ENCODE measurements at regions not wholly inside any gene's neighbourhood (a gene's known extent, or its start where the extent isn't known, plus 50 kb on each side); places are given as distances from the start of the nearest gene placed in this dataset.
A peak's percentile ranks its signal among the peaks of the same experiment; 100 is the strongest.

GRCh38 chr16:65500919-65501318 is 379.1 kb upstream of the CDH11 start:
- no CpG with 5 or more reads among the region's 1 CpG for WGBS (ENCODE audit: insufficient coverage)
- no peak for DNase-seq (ENCODE audit: low read depth in 4 of 6, low spot score in 6 of 6)
- no peaks in the 10 kb centered on the region for H3K27me3 ChIP-seq (ENCODE audit: control insufficient read depth, insufficient read depth, low read length)
- H3K27ac ChIP-seq (ENCODE audit: low read depth, low read length) = no peak overlapping the region
- H3K4me3 ChIP-seq (ENCODE audit: low read depth, low read length) = no peak overlapping the region
- peaks cover 7% of the 10 kb centered on the region for H3K4me1 ChIP-seq (ENCODE audit: control insufficient read depth, insufficient read depth, low read length)
- no peaks in the 10 kb centered on the region for H3K36me3 ChIP-seq (ENCODE audit: control insufficient read depth, insufficient read depth, low read length)
- H3K9me3 ChIP-seq (ENCODE audit: control insufficient read depth, insufficient read depth, low read length) = no peaks in the 10 kb centered on the region

- Histone ChIP-seq H3K4me1 (ENCODE audit: control insufficient read depth, insufficient read depth, low read length) (peaks cover 7% of the 10 kb centered on the region), H3K4me3 (ENCODE audit: low read depth, low read length) (no peak overlapping the region), H3K36me3 (ENCODE audit: control insufficient read depth, insufficient read depth, low read length) (no peaks in the 10 kb centered on the region), H3K9me3 (ENCODE audit: control insufficient read depth, insufficient read depth, low read length) (no peaks in the 10 kb centered on the region), H3K27ac (ENCODE audit: low read depth, low read length) (no peak overlapping the region), H3K27me3 (ENCODE audit: control insufficient read depth, insufficient read depth, low read length) (no peaks in the 10 kb centered on the region)
- 83% methylated on average over 1 of the region's 2 CpGs for WGBS (ENCODE audit: insufficient coverage)
- no peak for DNase-seq (ENCODE audit: low read depth in 4 of 6, low spot score in 6 of 6)
Measured at GRCh38 chr16:65500007-65500406, 378.1 kb upstream of the CDH11 start.

GRCh38 chr16:65499566-65499965 is 377.7 kb upstream of the CDH11 start:
- Histone ChIP-seq H3K4me3 (ENCODE audit: low read depth, low read length) (no peak overlapping the region), H3K4me1 (ENCODE audit: control insufficient read depth, insufficient read depth, low read length) (peaks cover 7% of the 10 kb centered on the region), H3K9me3 (ENCODE audit: control insufficient read depth, insufficient read depth, low read length) (no peaks in the 10 kb centered on the region), H3K27ac (ENCODE audit: low read depth, low read length) (no peak overlapping the region), H3K36me3 (ENCODE audit: control insufficient read depth, insufficient read depth, low read length) (no peaks in the 10 kb centered on the region), H3K27me3 (ENCODE audit: control insufficient read depth, insufficient read depth, low read length) (no peaks in the 10 kb centered on the region)
- DNase-seq (ENCODE audit: low read depth in 4 of 6, low spot score in 6 of 6) = peak in 1 of 6 donors; percentile 75
- WGBS (ENCODE audit: insufficient coverage) = no CpG with 5 or more reads among the region's 1 CpG

- peak in 2 of 6 donors; percentile 43 to 64 for DNase-seq (ENCODE audit: low read depth in 4 of 6, low spot score in 6 of 6)
- H3K27ac ChIP-seq (ENCODE audit: low read depth, low read length) = no peak overlapping the region
- WGBS (ENCODE audit: insufficient coverage) = 26% methylated on average over 4 of the region's 6 CpGs
- H3K27me3 ChIP-seq (ENCODE audit: control insufficient read depth, insufficient read depth, low read length) = no peaks in the 10 kb centered on the region
- H3K9me3 ChIP-seq (ENCODE audit: control insufficient read depth, insufficient read depth, low read length) = no peaks in the 10 kb centered on the region
- no peak overlapping the region for H3K4me3 ChIP-seq (ENCODE audit: low read depth, low read length)
- H3K36me3 ChIP-seq (ENCODE audit: control insufficient read depth, insufficient read depth, low read length) = no peaks in the 10 kb centered on the region
- peaks cover 7% of the 10 kb centered on the region for H3K4me1 ChIP-seq (ENCODE audit: control insufficient read depth, insufficient read depth, low read length)
Measured at GRCh38 chr16:65497571-65497970, 375.7 kb upstream of the CDH11 start.

GRCh38 chr16:65495106-65495505 is 373.2 kb upstream of the CDH11 start:
- no peaks in the 10 kb centered on the region for H3K36me3 ChIP-seq (ENCODE audit: control insufficient read depth, insufficient read depth, low read length)
- no peak overlapping the region for H3K4me3 ChIP-seq (ENCODE audit: low read depth, low read length)
- peaks cover 7% of the 10 kb centered on the region for H3K4me1 ChIP-seq (ENCODE audit: control insufficient read depth, insufficient read depth, low read length)
- no peaks in the 10 kb centered on the region for H3K9me3 ChIP-seq (ENCODE audit: control insufficient read depth, insufficient read depth, low read length)
- DNase-seq (ENCODE audit: low read depth in 4 of 6, low spot score in 6 of 6) = no peak
- H3K27me3 ChIP-seq (ENCODE audit: control insufficient read depth, insufficient read depth, low read length) = no peaks in the 10 kb centered on the region
- no CpG with 5 or more reads among the region's 3 CpGs for WGBS (ENCODE audit: insufficient coverage)
- no peak overlapping the region for H3K27ac ChIP-seq (ENCODE audit: low read depth, low read length)

GRCh38 chr16:65494609-65495008 is 372.7 kb upstream of the CDH11 start:
- H3K27ac ChIP-seq (ENCODE audit: low read depth, low read length) = no peak overlapping the region

GRCh38 chr16:65494080-65494479 is 372.2 kb upstream of the CDH11 start:
- H3K27me3 ChIP-seq (ENCODE audit: control insufficient read depth, insufficient read depth, low read length) = no peaks in the 10 kb centered on the region
- no CpG with 5 or more reads among the region's 1 CpG for WGBS (ENCODE audit: insufficient coverage)
- H3K27ac ChIP-seq (ENCODE audit: low read depth, low read length) = no peak overlapping the region
- DNase-seq (ENCODE audit: low read depth in 4 of 6, low spot score in 6 of 6) = no peak
- H3K36me3 ChIP-seq (ENCODE audit: control insufficient read depth, insufficient read depth, low read length) = no peaks in the 10 kb centered on the region
- no peak overlapping the region for H3K4me3 ChIP-seq (ENCODE audit: low read depth, low read length)
- H3K9me3 ChIP-seq (ENCODE audit: control insufficient read depth, insufficient read depth, low read length) = no peaks in the 10 kb centered on the region
- H3K4me1 ChIP-seq (ENCODE audit: control insufficient read depth, insufficient read depth, low read length) = peaks cover 7% of the 10 kb centered on the region

More at GRCh38 chr16:65494609-65495008, 372.7 kb upstream of the CDH11 start:
- no CpG with 5 or more reads among the region's 1 CpG for WGBS (ENCODE audit: insufficient coverage)
- DNase-seq (ENCODE audit: low read depth in 4 of 6, low spot score in 6 of 6) = no peak
- H3K4me1 ChIP-seq (ENCODE audit: control insufficient read depth, insufficient read depth, low read length) = peaks cover 7% of the 10 kb centered on the region
- H3K36me3 ChIP-seq (ENCODE audit: control insufficient read depth, insufficient read depth, low read length) = no peaks in the 10 kb centered on the region
- no peaks in the 10 kb centered on the region for H3K9me3 ChIP-seq (ENCODE audit: control insufficient read depth, insufficient read depth, low read length)
- H3K27me3 ChIP-seq (ENCODE audit: control insufficient read depth, insufficient read depth, low read length) = no peaks in the 10 kb centered on the region
- H3K4me3 ChIP-seq (ENCODE audit: low read depth, low read length) = no peak overlapping the region

- H3K27ac ChIP-seq (ENCODE audit: low read depth, low read length) = no peak overlapping the region
- no peaks in the 10 kb centered on the region for H3K4me1 ChIP-seq (ENCODE audit: control insufficient read depth, insufficient read depth, low read length)
- DNase-seq (ENCODE audit: low read depth in 4 of 6, low spot score in 6 of 6) = no peak
- no peak overlapping the region for H3K4me3 ChIP-seq (ENCODE audit: low read depth, low read length)
- no peaks in the 10 kb centered on the region for H3K27me3 ChIP-seq (ENCODE audit: control insufficient read depth, insufficient read depth, low read length)
- H3K36me3 ChIP-seq (ENCODE audit: control insufficient read depth, insufficient read depth, low read length) = no peaks in the 10 kb centered on the region
- WGBS (ENCODE audit: insufficient coverage) = no CpG with 5 or more reads among the region's 4 CpGs
- no peaks in the 10 kb centered on the region for H3K9me3 ChIP-seq (ENCODE audit: control insufficient read depth, insufficient read depth, low read length)
Measured at GRCh38 chr16:65490286-65490685, 368.4 kb upstream of the CDH11 start.

- no peak overlapping the region for H3K4me3 ChIP-seq (ENCODE audit: low read depth, low read length)
- H3K27me3 ChIP-seq (ENCODE audit: control insufficient read depth, insufficient read depth, low read length) = no peaks in the 10 kb centered on the region
- DNase-seq (ENCODE audit: low read depth in 4 of 6, low spot score in 6 of 6) = peak in 1 of 6 donors; percentile 40
- H3K27ac ChIP-seq (ENCODE audit: low read depth, low read length) = no peak overlapping the region
- no peaks in the 10 kb centered on the region for H3K4me1 ChIP-seq (ENCODE audit: control insufficient read depth, insufficient read depth, low read length)
- 81% methylated on average over 4 of the region's 4 CpGs for WGBS (ENCODE audit: insufficient coverage)
- no peaks in the 10 kb centered on the region for H3K36me3 ChIP-seq (ENCODE audit: control insufficient read depth, insufficient read depth, low read length)
- H3K9me3 ChIP-seq (ENCODE audit: control insufficient read depth, insufficient read depth, low read length) = no peaks in the 10 kb centered on the region
Measured at GRCh38 chr16:65489531-65490023, 367.7 kb upstream of the CDH11 start.

- 94% methylated on average over 2 of the region's 5 CpGs for WGBS (ENCODE audit: insufficient coverage)
- Histone ChIP-seq H3K9me3 (ENCODE audit: control insufficient read depth, insufficient read depth, low read length) (no peaks in the 10 kb centered on the region), H3K27me3 (ENCODE audit: control insufficient read depth, insufficient read depth, low read length) (no peaks in the 10 kb centered on the region), H3K36me3 (ENCODE audit: control insufficient read depth, insufficient read depth, low read length) (no peaks in the 10 kb centered on the region), H3K4me1 (ENCODE audit: control insufficient read depth, insufficient read depth, low read length) (no peaks in the 10 kb centered on the region), H3K4me3 (ENCODE audit: low read depth, low read length) (no peak overlapping the region), H3K27ac (ENCODE audit: low read depth, low read length) (no peak overlapping the region)
- DNase-seq (ENCODE audit: low read depth in 4 of 6, low spot score in 6 of 6) = no peak
Measured at GRCh38 chr16:65487231-65487630, 365.4 kb upstream of the CDH11 start.
